Prostate gland (tissue), 2 donors: ENCODE measurements at regions not wholly inside any gene's neighbourhood (a gene's known extent, or its start where the extent isn't known, plus 50 kb on each side); places are given as distances from the start of the nearest gene placed in this dataset.

Experiments used
- DNase-seq: peaks from one replicate; pipeline ENCODE4 v3.0.0-alpha.2; 2019; ENCODE audit warnings: low spot score
- H3K27ac ChIP-seq, 2 donors: fragments of 200-600 bp; sonication (generic); 2 replicates each; pipeline ENCODE4 v1.5.1; 2017 to 2019
- H3K27me3 ChIP-seq: fragments of 200-600 bp; sonication (generic); replicated peaks from 2 replicates; pipeline ENCODE4 v1.5.1; 2019; ENCODE audit not compliant: insufficient read depth
- H3K36me3 ChIP-seq, 2 donors: fragments of 200-600 bp; sonication (generic); 1 replicate in 1 of 2; 2 replicates in 1 of 2; pipeline versions ENCODE4 v1.5.1 to v1.8.1; 2017 to 2019
- H3K4me1 ChIP-seq: fragments of 200-600 bp; sonication (generic); replicated peaks from 2 replicates; pipeline ENCODE4 v1.5.1; 2019
- H3K4me3 ChIP-seq, 2 donors: fragments of 200-600 bp; sonication (generic); 2 replicates each; pipeline ENCODE4 v1.5.1; 2017 to 2019
- H3K9me3 ChIP-seq: fragments of 200-600 bp; sonication (generic); 2 replicates; pipeline ENCODE4 v1.5.1; 2017
- POLR2A ChIP-seq: fragments of 450-650 bp; IDR thresholded peaks from one replicate; pipeline ENCODE4 v1.6.1; 2016; ENCODE audit warnings: antibody characterized with exemption, mild to moderate bottlenecking
- POLR2AphosphoS5 ChIP-seq: sonication (generic); formaldehyde crosslinking; IDR thresholded peaks from one replicate; pipeline ENCODE4 v1.6.1; 2017; ENCODE audit warnings: antibody characterized with exemption
- WGBS: methylation state at CpG from one replicate; pipeline ENCODE4 v1.1.5; 2018; 5-methylcytosine and 5-hydroxymethylcytosine counted together
- intact Hi-C: fragments of 100-400 bp; cut with DNase I; formaldehyde crosslinking; loops from one replicate; pipeline ENCODE4 v1.14.2; 2022
- TF ChIP-seq, protein P1 (sequence below), 4 experiments: fragments of 200-600 bp in 2 of 4; fragments of 450-650 bp in 2 of 4; sonication (generic) in 2 of 4; IDR thresholded peaks; 1 replicate in 3 of 4; 2 replicates in 1 of 4; pipeline ENCODE4 v1.5.1; 2016 to 2019; ENCODE audit warnings: antibody characterized with exemption in 4 of 4, mild to moderate bottlenecking in 2 of 4, moderate library complexity in 2 of 4

DNA sequence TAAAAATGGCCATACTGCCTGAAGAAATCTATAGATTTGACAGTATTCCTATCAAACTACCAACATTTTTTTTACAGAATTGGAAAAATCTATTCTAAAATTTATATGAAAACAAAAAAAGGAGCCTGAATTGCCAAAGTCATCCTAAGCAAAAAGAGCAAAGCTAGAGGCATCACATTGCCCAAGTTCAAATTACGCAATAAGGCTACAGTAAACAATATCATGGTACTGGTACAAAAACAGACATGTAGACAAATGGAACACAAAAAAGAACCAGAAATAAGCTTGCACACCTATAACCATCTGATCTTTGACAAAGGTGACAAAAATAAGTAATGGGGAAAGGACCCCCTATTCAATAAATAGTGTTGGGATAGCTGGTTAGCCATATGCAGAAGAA lies 50.2 kb upstream of the THSD7B start:
- intact Hi-C loops: no loop called here
- Histone ChIP-seq H3K27ac (no peak overlapping the region), H3K9me3 (no peaks in the 10 kb centered on the region), H3K4me1 (no peaks in the 10 kb centered on the region), H3K27me3 (no peaks in the 10 kb centered on the region), H3K36me3 (no peaks in the 10 kb centered on the region), H3K4me3 (no peak overlapping the region)
- TF ChIP-seq, protein P1, sequence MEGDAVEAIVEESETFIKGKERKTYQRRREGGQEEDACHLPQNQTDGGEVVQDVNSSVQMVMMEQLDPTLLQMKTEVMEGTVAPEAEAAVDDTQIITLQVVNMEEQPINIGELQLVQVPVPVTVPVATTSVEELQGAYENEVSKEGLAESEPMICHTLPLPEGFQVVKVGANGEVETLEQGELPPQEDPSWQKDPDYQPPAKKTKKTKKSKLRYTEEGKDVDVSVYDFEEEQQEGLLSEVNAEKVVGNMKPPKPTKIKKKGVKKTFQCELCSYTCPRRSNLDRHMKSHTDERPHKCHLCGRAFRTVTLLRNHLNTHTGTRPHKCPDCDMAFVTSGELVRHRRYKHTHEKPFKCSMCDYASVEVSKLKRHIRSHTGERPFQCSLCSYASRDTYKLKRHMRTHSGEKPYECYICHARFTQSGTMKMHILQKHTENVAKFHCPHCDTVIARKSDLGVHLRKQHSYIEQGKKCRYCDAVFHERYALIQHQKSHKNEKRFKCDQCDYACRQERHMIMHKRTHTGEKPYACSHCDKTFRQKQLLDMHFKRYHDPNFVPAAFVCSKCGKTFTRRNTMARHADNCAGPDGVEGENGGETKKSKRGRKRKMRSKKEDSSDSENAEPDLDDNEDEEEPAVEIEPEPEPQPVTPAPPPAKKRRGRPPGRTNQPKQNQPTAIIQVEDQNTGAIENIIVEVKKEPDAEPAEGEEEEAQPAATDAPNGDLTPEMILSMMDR (IDR thresholded peaks at IDR 0.05): no peak
- no peak for TF ChIP-seq POLR2A
- WGBS: 90% methylated on average over 1 of the region's 1 CpG
- no peak for DNase-seq

DNA sequence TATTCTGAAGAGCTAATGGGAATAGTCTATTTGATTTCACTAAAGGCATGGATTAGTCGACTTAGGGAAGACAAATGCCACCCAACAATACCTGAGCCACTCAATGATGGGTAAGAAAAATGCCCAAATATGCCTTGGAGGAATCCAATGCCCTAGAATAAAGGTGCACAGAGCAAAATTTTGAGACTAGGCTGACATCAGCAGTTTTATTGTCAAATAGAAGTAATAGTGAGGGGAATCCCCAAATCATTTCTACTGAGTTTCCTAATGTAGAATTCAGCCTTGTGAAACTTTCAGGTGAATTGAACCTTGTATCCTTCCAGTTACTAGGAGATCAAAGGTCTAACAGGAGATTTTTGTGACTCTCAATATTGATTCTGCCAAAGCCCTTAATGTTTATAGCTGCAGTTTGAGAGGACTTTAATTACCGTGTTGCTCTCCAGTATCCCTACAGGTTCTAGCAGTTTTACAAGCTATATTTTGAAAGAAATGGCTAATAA lies 50.8 kb upstream of the THSD7B start:
- Histone ChIP-seq H3K27ac (no peak overlapping the region), H3K36me3 (no peaks in the 10 kb centered on the region), H3K9me3 (no peaks in the 10 kb centered on the region), H3K4me1 (no peaks in the 10 kb centered on the region), H3K27me3 (no peaks in the 10 kb centered on the region), H3K4me3 (no peak overlapping the region)
- intact Hi-C loops: no loop called here
- 60% methylated on average over 2 of the region's 2 CpGs for WGBS
- TF ChIP-seq, protein P1 (IDR thresholded peaks at IDR 0.05): no peak
- TF ChIP-seq POLR2AphosphoS5 (no peak), POLR2A (no peak)
- DNase-seq: no peak

GRCh38 chr2:136713739-136714138 lies 51.6 kb upstream of the THSD7B start:
- H3K9me3 ChIP-seq: no peaks in the 10 kb centered on the region
- no peak overlapping the region for H3K27ac ChIP-seq
- no peaks in the 10 kb centered on the region for H3K36me3 ChIP-seq
- WGBS: 23% methylated on average over 2 of the region's 2 CpGs
- H3K27me3 ChIP-seq: no peaks in the 10 kb centered on the region
- H3K4me3 ChIP-seq: no peak overlapping the region
- DNase-seq: no peak
- TF ChIP-seq, protein P1 (IDR thresholded peaks at IDR 0.05): no peak
- H3K4me1 ChIP-seq: no peaks in the 10 kb centered on the region
- intact Hi-C loops: no loop called here

DNA sequence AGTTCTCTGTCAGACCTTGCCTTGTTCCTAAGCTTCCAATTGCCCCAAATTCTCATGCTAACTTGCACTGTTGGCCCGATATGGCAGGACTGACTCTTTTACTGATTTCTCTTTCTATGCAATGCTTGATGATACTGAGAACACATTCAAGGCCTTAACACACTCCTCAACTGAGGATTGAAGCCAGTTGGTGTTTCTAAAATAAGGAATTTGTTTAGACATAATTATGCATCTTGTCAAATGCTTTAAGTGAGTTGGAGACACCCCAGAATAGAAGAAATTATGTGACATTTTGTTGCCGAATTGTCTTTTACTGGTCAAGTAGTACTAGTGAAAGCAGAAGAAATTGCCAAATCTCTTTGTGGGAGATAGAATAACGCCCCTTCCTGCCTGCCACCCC lies 60.0 kb upstream of the THSD7B start:
- TF ChIP-seq POLR2AphosphoS5 (no peak), POLR2A (no peak)
- TF ChIP-seq, protein P1 (IDR thresholded peaks at IDR 0.05): no peak
- WGBS: 76% methylated on average over 3 of the region's 3 CpGs
- H3K9me3 ChIP-seq: no peaks in the 10 kb centered on the region
- DNase-seq: no peak
- no peak overlapping the region for H3K27ac ChIP-seq
- H3K4me1 ChIP-seq: no peaks in the 10 kb centered on the region
- no peaks in the 10 kb centered on the region for H3K27me3 ChIP-seq
- intact Hi-C loops: no loop called here
- no peaks in the 10 kb centered on the region for H3K36me3 ChIP-seq
- no peak overlapping the region for H3K4me3 ChIP-seq

- Histone ChIP-seq H3K4me1 (no peaks in the 10 kb centered on the region), H3K27me3 (no peaks in the 10 kb centered on the region), H3K36me3 (no peaks in the 10 kb centered on the region), H3K9me3 (no peaks in the 10 kb centered on the region), H3K27ac (no peak overlapping the region), H3K4me3 (no peak overlapping the region)
- DNase-seq: no peak
- TF ChIP-seq, protein P1 (IDR thresholded peaks at IDR 0.05): no peak
- TF ChIP-seq POLR2A (no peak), POLR2AphosphoS5 (no peak)
- intact Hi-C loops: no loop called here
- 46% methylated on average over 2 of the region's 2 CpGs for WGBS
Measured at GRCh38 chr2:136703214-136703613, 62.1 kb upstream of the THSD7B start.
